Endothelial cell of umbilical vein (primary cell): ENCODE measurements at regions not wholly inside any gene's neighbourhood (a gene's known extent, or its start where the extent isn't known, plus 50 kb on each side); places are given as distances from the start of the nearest gene placed in this dataset.

Source experiments
- BruUV-seq: library from RNA; stranded (reverse); fragments of 400-500 nt; replicated peaks from 2 replicates; lab custom pipeline; 2021; lab: Mats Ljungman, UMichigan
- CTCF ChIA-PET: fragments of 300-600, 350-600 bp; sonication (Branson Sonifier 250); formaldehyde crosslinking; loops from one replicate; lab custom pipeline; 2021; ENCODE audit warnings: antibody characterized with exemption, inconsistent platforms; lab: Charles Lee
- POLR2A ChIA-PET: fragments of 300-600, 350-600 bp; sonication (Branson Sonifier 250); formaldehyde crosslinking; loops from one replicate; lab custom pipeline; 2021; ENCODE audit warnings: antibody characterized with exemption, inconsistent platforms; lab: Charles Lee
- DNase-seq: peaks from one replicate; pipeline ENCODE4 v3.0.0-alpha.2; 2011; ENCODE audit warnings: low read depth, low spot score
- FAIRE-seq: peaks from 2 replicates; lab custom pipeline; 2011; peaks lifted over from hg19 to GRCh38; lab: Jason Lieb, UNC
- H2AFZ ChIP-seq: 2 replicates; pipeline ENCODE4 v1.6.0; 2012; ENCODE audit warnings: low read depth, low read length, control low read depth, inconsistent platforms
- H3K27ac ChIP-seq: 2 replicates; pipeline ENCODE4 v1.5.1; 2011; ENCODE audit warnings: low read depth, mild to moderate bottlenecking, control low read depth, low read length, moderate library complexity; ENCODE audit not compliant: insufficient read depth
- H3K27me3 ChIP-seq, 2 experiments: 2 replicates each; pipeline versions ENCODE4 v1.6.0 to v1.6.1; 2011; ENCODE audit warnings: low read length in 2 of 2, mixed read lengths in 1 of 2; ENCODE audit not compliant: control insufficient read depth in 2 of 2, insufficient read depth in 2 of 2
- H3K36me3 ChIP-seq, 2 experiments: 2 replicates in 1 of 2; 3 replicates in 1 of 2; pipeline ENCODE4 v1.5.1; 2011; ENCODE audit warnings: low read length in 2 of 2, mild to moderate bottlenecking in 1 of 2, moderate library complexity in 1 of 2; ENCODE audit not compliant: control insufficient read depth in 2 of 2, insufficient read depth in 2 of 2; ENCODE audit errors: extremely low read depth in 1 of 2
- H3K4me1 ChIP-seq: 3 replicates; pipeline ENCODE4 v1.5.1; 2011; ENCODE audit warnings: mild to moderate bottlenecking, low read length; ENCODE audit not compliant: control insufficient read depth, insufficient read depth; ENCODE audit errors: extremely low read depth
- H3K4me2 ChIP-seq: 2 replicates; pipeline ENCODE4 v1.6.1; 2011; ENCODE audit warnings: low read length, control low read depth, mixed read lengths; ENCODE audit not compliant: insufficient read depth
- H3K4me3 ChIP-seq, 3 experiments: fragments of 200-600 bp in 1 of 3; sonication (generic), shearing (Covaris generic) in 1 of 3; replicated peaks in 1 of 3; 2 replicates each; pipeline ENCODE4 v1.5.1; 2011 to 2016; ENCODE audit warnings: control low read depth in 3 of 3, low read length in 3 of 3, mild to moderate bottlenecking in 2 of 3, inconsistent platforms in 1 of 3, low read depth in 1 of 3, moderate library complexity in 1 of 3; ENCODE audit not compliant: insufficient read depth in 1 of 3
- H3K79me2 ChIP-seq: 2 replicates; pipeline ENCODE4 v1.6.0; 2012; ENCODE audit warnings: low read length, inconsistent platforms; ENCODE audit not compliant: control insufficient read depth, insufficient read depth
- H3K9ac ChIP-seq: replicated peaks from 2 replicates; pipeline ENCODE3; 2011; ENCODE audit warnings: low read length, control low read depth; ENCODE audit not compliant: insufficient read depth; ENCODE audit errors: extremely low read depth
- H3K9me1 ChIP-seq: replicated peaks from 3 replicates; pipeline ENCODE4 v1.6.0; 2011; ENCODE audit warnings: mild to moderate bottlenecking, low read length; ENCODE audit not compliant: control insufficient read depth, insufficient read depth; ENCODE audit errors: extremely low read depth
- H3K9me3 ChIP-seq: replicated peaks from 2 replicates; pipeline ENCODE4 v1.5.1; 2012; ENCODE audit warnings: low read length, inconsistent platforms; ENCODE audit not compliant: control insufficient read depth, insufficient read depth
- H4K20me1 ChIP-seq: replicated peaks from 2 replicates; pipeline ENCODE3; 2011; ENCODE audit warnings: mild to moderate bottlenecking, low read length; ENCODE audit not compliant: control insufficient read depth, insufficient read depth; ENCODE audit errors: extremely low read depth
- CTCF ChIP-seq, 2 donors: IDR thresholded peaks; 1 replicate in 1 of 2; 2 replicates in 1 of 2; pipeline ENCODE4 v1.5.1; 2011; ENCODE audit warnings: low read length in 2 of 2, mild to moderate bottlenecking in 2 of 2, moderate library complexity in 2 of 2, control low read depth in 1 of 2, inconsistent platforms in 1 of 2, low read depth in 1 of 2; ENCODE audit not compliant: insufficient read depth in 1 of 2; ENCODE audit errors: extremely low read depth in 1 of 2
- EZH2 ChIP-seq: IDR thresholded peaks from 2 replicates; pipeline ENCODE4 v1.6.1; 2012; ENCODE audit warnings: borderline replicate concordance, low read depth, mild to moderate bottlenecking, moderate library complexity, low read length, inconsistent platforms; ENCODE audit not compliant: severe bottlenecking
- FOS ChIP-seq: IDR thresholded peaks from 2 replicates; pipeline ENCODE4 v1.6.1; 2011; ENCODE audit warnings: mild to moderate bottlenecking, low read length, moderate library complexity, borderline replicate concordance; ENCODE audit not compliant: insufficient read depth
- GATA2 ChIP-seq: IDR thresholded peaks from 2 replicates; pipeline ENCODE4 v1.7.0; 2011; ENCODE audit warnings: low read depth, mild to moderate bottlenecking, moderate library complexity, mixed read lengths, low read length; ENCODE audit not compliant: insufficient read length, insufficient read depth
- JUN ChIP-seq: IDR thresholded peaks from 2 replicates; pipeline ENCODE4 v1.6.1; 2011; ENCODE audit warnings: borderline replicate concordance, low read depth; ENCODE audit not compliant: insufficient read length, insufficient read depth
- MYC ChIP-seq: IDR thresholded peaks from one replicate; pipeline ENCODE4 v1.6.1; 2011; ENCODE audit warnings: mild to moderate bottlenecking, low read depth, low read length
- POLR2A ChIP-seq: IDR thresholded peaks from 2 replicates; pipeline ENCODE4 v1.6.1; 2012; ENCODE audit warnings: low read depth, mild to moderate bottlenecking, control low read depth, low read length
- POLR2AphosphoS5 ChIP-seq: IDR thresholded peaks from 2 replicates; pipeline ENCODE4 v1.6.1; 2012; ENCODE audit warnings: low read depth, mild to moderate bottlenecking, control low read depth, low read length, moderate library complexity; ENCODE audit not compliant: insufficient read depth
- dilution Hi-C: fragments of 300-500 bp; cut with MboI; formaldehyde crosslinking; loops from one replicate; pipeline ENCODE4 v1.15.0; 2019; ENCODE audit warnings: low sequenced_read_pairs; ENCODE audit not compliant: extremely low pct_ligation_motif_present
- intact Hi-C: fragments of 100-400 bp; cut with micrococcal nuclease; formaldehyde crosslinking; loops from one replicate; pipeline ENCODE4 v1.10.0; 2022
- TF ChIP-seq, protein P1 (sequence below): IDR thresholded peaks from 2 replicates; pipeline ENCODE4 v1.6.1; 2011; ENCODE audit not compliant: insufficient read depth, insufficient read length

GRCh38 chr1:173360487-173361063 is 116.6 kb upstream of the PRDX6 start:
- H2AFZ ChIP-seq: no peak overlapping the region
- DNase-seq (no peak), FAIRE-seq (no peak)
- H3K9ac ChIP-seq: no peak overlapping the region
- H3K4me3 ChIP-seq: no peak overlapping the region
- H3K27ac ChIP-seq: no peak overlapping the region
- dilution Hi-C loops (no loop called here), intact Hi-C loops (no loop called here)
- no peaks in the 10 kb centered on the region for H3K36me3 ChIP-seq
- no peak overlapping the region for H3K4me2 ChIP-seq
- no peaks in the 10 kb centered on the region for H3K9me3 ChIP-seq
- H4K20me1 ChIP-seq: no peaks in the 10 kb centered on the region
- H3K9me1 ChIP-seq: no peaks in the 10 kb centered on the region
- ChIA-PET POLR2A (no interaction called here), CTCF (interaction anchor here (0.8 to 0.9 kb wide), 2 partner anchors 10 to 33 kb away, joined by 3 to 4 read pairs; no protein-coding TSS in a partner anchor)
- H3K4me1 ChIP-seq: no peaks in the 10 kb centered on the region
- no peak for TF ChIP-seq GATA2
- TF ChIP-seq FOS: no peak
- no peak for TF ChIP-seq POLR2A
- TF ChIP-seq POLR2AphosphoS5: no peak
- TF ChIP-seq, protein P1, sequence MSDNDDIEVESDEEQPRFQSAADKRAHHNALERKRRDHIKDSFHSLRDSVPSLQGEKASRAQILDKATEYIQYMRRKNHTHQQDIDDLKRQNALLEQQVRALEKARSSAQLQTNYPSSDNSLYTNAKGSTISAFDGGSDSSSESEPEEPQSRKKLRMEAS: no peak
- TF ChIP-seq EZH2: no peak
- no peak for TF ChIP-seq JUN
- no peak for TF ChIP-seq MYC
- no peak for TF ChIP-seq CTCF (IDR thresholded peaks at IDR 0.05; ENCODE audit: extremely low read depth in 1 of 2, insufficient read depth in 1 of 2, low read depth in 1 of 2, low read length in 2 of 2)
- BruUV-seq: no TSS peak
- H3K79me2 ChIP-seq: no peaks in the 10 kb centered on the region
- H3K27me3 ChIP-seq: peaks cover 0 to 10% of the 10 kb centered on the region in 2 experiments
